Brain microvascular endothelial cell (primary cell): ENCODE measurements at regions not wholly inside any gene's neighbourhood (a gene's known extent, or its start where the extent isn't known, plus 50 kb on each side); places are given as distances from the start of the nearest gene placed in this dataset.

Source experiments
- DNase-seq: peaks from one replicate; pipeline ENCODE4 v3.0.0-alpha.2; 2020
- H3K27ac ChIP-seq: fragments of 250-450 bp; sonication (Bioruptor Pico); 2 replicates; pipeline ENCODE4 v1.5.1; 2020; ENCODE audit warnings: mild to moderate bottlenecking, moderate library complexity
- H3K27me3 ChIP-seq: fragments of 250-450 bp; sonication (Bioruptor Pico); replicated peaks from 2 replicates; pipeline ENCODE4 v1.5.1; 2020; ENCODE audit warnings: mild to moderate bottlenecking
- H3K36me3 ChIP-seq: fragments of 250-450 bp; sonication (Bioruptor Pico); replicated peaks from 2 replicates; pipeline ENCODE4 v1.5.1; 2020; ENCODE audit warnings: mild to moderate bottlenecking
- H3K4me3 ChIP-seq: 2 replicates; pipeline ENCODE4 v1.5.1; 2011; ENCODE audit warnings: low read depth, mild to moderate bottlenecking, control low read depth, low read length, moderate library complexity
- in situ Hi-C: cut with HindIII; loops from 2 replicates; pipeline ENCODE4 v1.10.0; 2017; ENCODE audit warnings: low sequenced_read_pairs, low pct_ligation_motif_present
- TF ChIP-seq, protein P1 (sequence below): IDR thresholded peaks from 2 replicates; pipeline ENCODE4 v1.5.1; 2011; ENCODE audit warnings: low read depth, mild to moderate bottlenecking, moderate library complexity, low read length, control low read depth, inconsistent platforms; ENCODE audit errors: missing control alignments

GRCh38 chr3:161600173-161600572 is 103.6 kb downstream of the OTOL1 start:
- H3K4me3 ChIP-seq, result no peak overlapping the region
- no peak overlapping the region for H3K27ac ChIP-seq
- no peak for DNase-seq
- in situ Hi-C loops, result no loop called here
- H3K36me3 ChIP-seq, result no peaks in the 10 kb centered on the region
- no peaks in the 10 kb centered on the region for H3K27me3 ChIP-seq
- TF ChIP-seq, protein P1, sequence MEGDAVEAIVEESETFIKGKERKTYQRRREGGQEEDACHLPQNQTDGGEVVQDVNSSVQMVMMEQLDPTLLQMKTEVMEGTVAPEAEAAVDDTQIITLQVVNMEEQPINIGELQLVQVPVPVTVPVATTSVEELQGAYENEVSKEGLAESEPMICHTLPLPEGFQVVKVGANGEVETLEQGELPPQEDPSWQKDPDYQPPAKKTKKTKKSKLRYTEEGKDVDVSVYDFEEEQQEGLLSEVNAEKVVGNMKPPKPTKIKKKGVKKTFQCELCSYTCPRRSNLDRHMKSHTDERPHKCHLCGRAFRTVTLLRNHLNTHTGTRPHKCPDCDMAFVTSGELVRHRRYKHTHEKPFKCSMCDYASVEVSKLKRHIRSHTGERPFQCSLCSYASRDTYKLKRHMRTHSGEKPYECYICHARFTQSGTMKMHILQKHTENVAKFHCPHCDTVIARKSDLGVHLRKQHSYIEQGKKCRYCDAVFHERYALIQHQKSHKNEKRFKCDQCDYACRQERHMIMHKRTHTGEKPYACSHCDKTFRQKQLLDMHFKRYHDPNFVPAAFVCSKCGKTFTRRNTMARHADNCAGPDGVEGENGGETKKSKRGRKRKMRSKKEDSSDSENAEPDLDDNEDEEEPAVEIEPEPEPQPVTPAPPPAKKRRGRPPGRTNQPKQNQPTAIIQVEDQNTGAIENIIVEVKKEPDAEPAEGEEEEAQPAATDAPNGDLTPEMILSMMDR, result no peak

DNA sequence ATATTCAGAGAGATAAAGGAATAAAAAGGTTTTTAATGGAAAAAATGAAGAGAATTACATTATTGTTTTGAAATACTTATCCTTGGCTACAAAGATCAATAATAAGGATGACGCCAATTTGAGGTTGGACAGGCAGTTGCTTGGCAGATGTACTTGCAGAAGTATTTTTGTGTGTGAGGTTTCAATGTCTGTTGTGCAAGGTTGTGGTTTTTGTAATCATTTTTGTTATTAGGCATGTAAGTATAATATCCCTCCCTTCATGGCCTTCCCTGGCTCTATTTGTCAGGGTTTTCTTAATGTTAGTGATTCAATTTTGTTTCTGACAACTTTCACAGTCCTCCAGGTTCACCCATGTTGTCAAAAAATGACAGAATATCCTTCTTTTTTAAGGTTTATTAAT is 105.9 kb downstream of the OTOL1 start:
- no peaks in the 10 kb centered on the region for H3K27me3 ChIP-seq
- in situ Hi-C loops, result no loop called here
- no peak overlapping the region for H3K27ac ChIP-seq
- TF ChIP-seq, protein P1, result no peak
- H3K36me3 ChIP-seq, result no peaks in the 10 kb centered on the region
- no peak for DNase-seq
- no peak overlapping the region for H3K4me3 ChIP-seq

- no peak overlapping the region for H3K27ac ChIP-seq
- TF ChIP-seq, protein P1, result no peak
- no peaks in the 10 kb centered on the region for H3K27me3 ChIP-seq
- no peak for DNase-seq
- in situ Hi-C loops, result no loop called here
- H3K36me3 ChIP-seq, result no peaks in the 10 kb centered on the region
- H3K4me3 ChIP-seq, result no peak overlapping the region
Observed at GRCh38 chr3:161602918-161603317, 106.3 kb downstream of the OTOL1 start.

DNA sequence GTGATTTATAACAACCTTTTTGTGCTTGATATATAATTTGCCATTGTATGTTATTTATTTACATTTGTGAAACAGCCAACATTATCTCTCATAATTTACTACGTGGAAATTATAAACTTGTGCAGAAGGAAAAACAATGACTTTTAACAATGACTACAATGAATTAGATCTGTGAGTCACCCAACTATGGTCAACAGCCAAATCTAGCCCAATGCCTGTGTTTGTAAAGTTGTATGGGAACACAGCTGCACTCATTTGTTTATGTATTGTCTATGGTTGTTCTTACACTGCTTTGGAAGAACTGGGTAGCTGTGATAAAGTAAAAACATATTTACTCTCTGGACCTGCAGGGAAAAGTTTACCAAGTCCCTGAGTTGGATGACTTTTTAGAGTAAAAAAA is 110.4 kb downstream of the OTOL1 start:
- no peak overlapping the region for H3K4me3 ChIP-seq
- H3K36me3 ChIP-seq, result no peaks in the 10 kb centered on the region
- H3K27me3 ChIP-seq, result no peaks in the 10 kb centered on the region
- in situ Hi-C loops, result no loop called here
- TF ChIP-seq, protein P1, result no peak
- no peak for DNase-seq
- H3K27ac ChIP-seq, result no peak overlapping the region

DNA sequence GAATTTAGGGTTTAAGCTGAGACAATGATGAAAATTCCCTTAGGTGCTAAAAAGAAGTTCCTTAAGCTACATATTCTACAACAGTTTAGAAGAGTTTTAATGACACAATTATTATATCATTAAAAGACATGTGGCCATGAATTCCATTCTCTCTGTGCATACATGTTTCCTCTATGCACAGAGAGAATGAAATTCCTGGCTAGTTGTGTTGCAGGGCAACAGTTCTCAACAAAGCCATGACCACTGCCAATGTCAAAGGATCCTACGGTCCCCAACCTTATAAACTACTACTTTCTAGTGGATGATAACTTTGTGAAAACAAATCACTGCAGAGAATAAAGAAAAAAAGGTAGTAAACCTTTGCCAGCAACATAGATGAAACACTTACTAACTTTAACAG is 122.7 kb downstream of the OTOL1 start:
- Histone ChIP-seq H3K27me3 (no peaks in the 10 kb centered on the region), H3K27ac (no peak overlapping the region), H3K36me3 (no peaks in the 10 kb centered on the region), H3K4me3 (no peak overlapping the region)
- no peak for DNase-seq
- TF ChIP-seq, protein P1, result no peak
- in situ Hi-C loops, result no loop called here

DNA sequence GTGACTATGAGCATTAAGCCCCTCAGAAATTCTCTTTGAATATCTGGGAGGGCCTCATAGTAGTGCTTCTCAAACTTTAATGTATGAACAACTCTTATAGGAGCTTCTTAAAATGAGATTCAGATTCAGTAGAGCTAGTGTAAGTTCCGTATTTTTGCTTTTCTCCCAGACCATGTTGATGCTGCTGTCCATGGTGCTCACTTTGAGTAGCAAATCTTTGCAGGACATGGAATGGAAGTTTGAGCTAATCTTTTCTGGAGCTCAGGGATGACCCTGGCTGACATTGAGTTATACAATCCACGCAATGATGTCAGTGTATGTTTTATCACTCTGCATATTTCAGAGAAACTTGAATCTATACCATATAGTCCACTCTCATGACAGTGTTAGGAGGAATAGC is 134.2 kb downstream of the OTOL1 start:
- Histone ChIP-seq H3K4me3 (no peak overlapping the region), H3K36me3 (no peaks in the 10 kb centered on the region), H3K27me3 (no peaks in the 10 kb centered on the region), H3K27ac (no peak overlapping the region)
- TF ChIP-seq, protein P1, result no peak
- in situ Hi-C loops, result no loop called here
- no peak for DNase-seq
